T-helper 2 cell treated with Interferon-gamma antibody and Interleukin-4, amounts not matched to agents 5 μg/mL and 100 μg/mL, for 36 hours (primary cell): ENCODE measurements at regions not wholly inside any gene's neighbourhood (a gene's known extent, or its start where the extent isn't known, plus 50 kb on each side); places are given as distances from the start of the nearest gene placed in this dataset.
"Not testable (repeated sequence)": the region's sequence is repeated elsewhere in the genome, so short reads cannot be mapped to it uniquely, and the experiment has no call there.

Source experiments
- DNase-seq: peaks from one replicate; pipeline ENCODE4 v3.0.0; 2021; ENCODE audit warnings: low spot score
- H3K27ac Mint-ChIP-seq: one replicate; pipeline ENCODE4 v1.8.0; 2021; ENCODE audit warnings: mild to moderate bottlenecking, mixed read lengths
- H3K27me3 Mint-ChIP-seq: one replicate; pipeline ENCODE4 v1.8.0; 2021; ENCODE audit warnings: low read depth, mixed read lengths
- H3K36me3 Mint-ChIP-seq: one replicate; pipeline ENCODE4 v1.8.0; 2021; ENCODE audit warnings: low read depth, mixed read lengths
- H3K4me1 Mint-ChIP-seq: one replicate; pipeline ENCODE4 v1.8.0; 2021; ENCODE audit warnings: low read depth, mixed read lengths
- H3K4me3 Mint-ChIP-seq: one replicate; pipeline ENCODE4 v1.8.0; 2022; ENCODE audit warnings: mild to moderate bottlenecking, moderate library complexity, mixed read lengths
- H3K9me3 Mint-ChIP-seq: one replicate; pipeline ENCODE4 v1.8.0; 2021; ENCODE audit warnings: mixed read lengths

DNA sequence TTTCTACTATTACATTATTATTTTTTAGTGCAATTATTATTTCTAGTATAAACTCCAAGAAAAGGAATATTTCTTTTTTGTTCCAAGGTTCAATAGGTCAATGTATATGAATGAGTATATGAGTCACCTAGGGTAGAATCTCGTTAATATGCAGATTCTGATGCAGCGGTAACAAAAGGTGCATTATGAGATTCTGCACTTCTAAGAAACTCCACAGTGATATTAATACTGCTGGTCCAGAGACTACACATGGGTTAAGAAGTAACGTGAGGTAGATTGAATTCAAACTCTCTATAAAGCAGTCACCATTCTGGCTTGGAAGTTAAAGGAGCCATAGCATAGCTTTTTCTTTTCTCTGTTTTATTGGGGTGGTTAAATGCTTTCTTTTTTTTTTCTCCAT lies 596.2 kb upstream of the TBL1XR1 start:
- DNase-seq, result no peak
- no peak overlapping the region for H3K27ac Mint-ChIP-seq
- no peaks in the 10 kb centered on the region for H3K9me3 Mint-ChIP-seq
- H3K36me3 Mint-ChIP-seq, result no peaks in the 10 kb centered on the region
- no peaks in the 10 kb centered on the region for H3K27me3 Mint-ChIP-seq
- no peak overlapping the region for H3K4me3 Mint-ChIP-seq
- H3K4me1 Mint-ChIP-seq, result peaks cover 2% of the 10 kb centered on the region

GRCh38 chr3:177795216-177795615 lies 597.9 kb upstream of the TBL1XR1 start:
- DNase-seq, result no peak
- no peaks in the 10 kb centered on the region for H3K27me3 Mint-ChIP-seq
- peaks cover 9% of the 10 kb centered on the region for H3K4me1 Mint-ChIP-seq
- no peak overlapping the region for H3K4me3 Mint-ChIP-seq
- no peaks in the 10 kb centered on the region for H3K9me3 Mint-ChIP-seq
- H3K36me3 Mint-ChIP-seq, result no peaks in the 10 kb centered on the region
- H3K27ac Mint-ChIP-seq, result no peak overlapping the region

- H3K4me1 Mint-ChIP-seq, result peaks cover 11% of the 10 kb centered on the region
- H3K4me3 Mint-ChIP-seq, result no peak overlapping the region
- no peaks in the 10 kb centered on the region for H3K9me3 Mint-ChIP-seq
- no peak for DNase-seq
- no peaks in the 10 kb centered on the region for H3K36me3 Mint-ChIP-seq
- no peaks in the 10 kb centered on the region for H3K27me3 Mint-ChIP-seq
- no peak overlapping the region for H3K27ac Mint-ChIP-seq
Observed at GRCh38 chr3:177795859-177796258, 598.6 kb upstream of the TBL1XR1 start.

- not testable (repeated sequence) for DNase-seq, H3K36me3 Mint-ChIP-seq, H3K9me3 Mint-ChIP-seq, H3K27ac Mint-ChIP-seq, H3K27me3 Mint-ChIP-seq, H3K4me3 Mint-ChIP-seq
- peaks cover 11% of the 10 kb centered on the region for H3K4me1 Mint-ChIP-seq
Observed at GRCh38 chr3:177800147-177800546, 602.9 kb upstream of the TBL1XR1 start.

DNA sequence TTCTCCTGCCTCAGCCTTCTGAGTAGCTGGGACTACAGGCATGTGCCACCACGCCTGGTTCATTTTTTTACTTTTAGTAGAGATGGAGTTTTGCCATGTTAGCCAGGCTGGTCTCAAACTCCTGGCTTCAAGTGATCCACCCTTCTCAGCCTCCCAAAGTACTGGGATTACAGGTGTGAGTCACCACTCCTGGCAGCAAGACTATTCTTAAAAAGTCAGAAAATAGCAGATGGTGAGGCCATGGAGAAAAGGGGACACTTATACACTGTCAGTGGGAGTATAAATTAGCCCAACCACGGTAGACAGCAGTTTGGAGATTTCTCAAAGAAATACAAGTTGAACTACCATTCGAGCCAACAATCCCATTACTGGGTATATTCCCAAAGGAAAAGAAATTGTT lies 603.3 kb upstream of the TBL1XR1 start:
- Mint-ChIP-seq H3K9me3 (no peaks in the 10 kb centered on the region), H3K27ac (no peak overlapping the region), H3K36me3 (no peaks in the 10 kb centered on the region), H3K27me3 (peaks cover 8% of the 10 kb centered on the region), H3K4me1 (peaks cover 11% of the 10 kb centered on the region), H3K4me3 (no peak overlapping the region)
- no peak for DNase-seq

DNA sequence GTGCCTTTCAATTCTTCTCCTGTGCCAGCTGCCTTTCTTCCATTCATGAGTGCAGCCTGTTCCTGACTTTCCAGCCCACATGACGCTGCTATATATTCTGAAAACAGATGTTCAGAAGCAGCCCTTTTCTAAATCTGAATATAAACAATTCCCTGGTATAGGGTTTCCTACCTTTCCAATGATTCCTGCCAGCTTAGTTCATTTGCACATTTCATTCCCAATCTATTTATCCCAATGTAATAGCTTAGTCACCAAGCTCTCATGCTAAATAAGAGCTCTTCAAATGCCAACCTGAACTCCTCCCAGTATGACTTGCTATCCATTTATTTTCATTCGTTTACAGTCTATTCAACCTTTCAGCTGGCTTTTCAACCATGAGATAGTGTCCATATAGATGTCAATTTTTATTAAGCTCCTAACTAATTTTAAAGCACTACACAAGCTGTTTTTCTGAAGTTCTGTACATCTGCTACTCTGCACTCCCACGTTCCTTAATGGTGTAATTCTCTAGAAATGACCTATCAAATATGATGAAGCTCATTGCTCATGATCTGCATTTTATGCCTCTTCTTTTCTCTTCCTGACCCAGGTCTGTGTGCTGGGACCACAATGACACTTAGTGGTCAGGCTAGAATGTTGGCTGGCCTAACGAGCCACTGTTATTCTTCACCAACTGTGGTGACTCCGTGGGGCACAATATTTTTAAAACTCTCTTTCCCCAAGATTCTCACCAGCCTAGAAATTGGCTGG lies 605.0 kb upstream of the TBL1XR1 start:
- Mint-ChIP-seq H3K9me3 (no peaks in the 10 kb centered on the region), H3K4me1 (peaks cover 9% of the 10 kb centered on the region), H3K27ac (no peak overlapping the region), H3K27me3 (peaks cover 8% of the 10 kb centered on the region), H3K36me3 (no peaks in the 10 kb centered on the region), H3K4me3 (no peak overlapping the region)
- no peak for DNase-seq

DNA sequence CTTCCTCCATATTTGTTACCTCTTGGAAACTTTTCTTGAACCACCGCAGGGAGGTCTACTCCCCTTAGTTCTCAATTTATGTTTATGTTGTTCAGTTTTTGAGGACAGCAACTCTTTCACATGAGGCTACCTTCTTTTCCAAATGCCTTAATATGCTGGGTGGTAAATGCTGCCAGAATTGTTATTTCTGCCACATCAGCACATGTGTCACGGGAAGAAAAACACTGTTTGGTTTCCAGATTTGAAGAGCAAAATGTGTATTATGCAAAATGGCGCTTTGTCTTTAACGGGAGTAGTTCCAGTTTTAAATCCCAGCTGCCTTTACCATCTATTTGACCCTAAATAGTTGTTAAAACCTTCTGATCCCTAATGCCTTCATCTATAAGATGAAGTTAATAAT lies 606.2 kb upstream of the TBL1XR1 start:
- DNase-seq, result no peak
- no peak overlapping the region for H3K27ac Mint-ChIP-seq
- peaks cover 9% of the 10 kb centered on the region for H3K4me1 Mint-ChIP-seq
- peaks cover 8% of the 10 kb centered on the region for H3K27me3 Mint-ChIP-seq
- no peaks in the 10 kb centered on the region for H3K36me3 Mint-ChIP-seq
- no peak overlapping the region for H3K4me3 Mint-ChIP-seq
- H3K9me3 Mint-ChIP-seq, result no peaks in the 10 kb centered on the region

GRCh38 chr3:177804032-177804431 lies 606.8 kb upstream of the TBL1XR1 start:
- Mint-ChIP-seq H3K4me1 (peaks cover 9% of the 10 kb centered on the region), H3K27ac (no peak overlapping the region), H3K4me3 (no peak overlapping the region), H3K9me3 (no peaks in the 10 kb centered on the region), H3K36me3 (no peaks in the 10 kb centered on the region), H3K27me3 (peaks cover 8% of the 10 kb centered on the region)
- no peak for DNase-seq

GRCh38 chr3:177804646-177805045 lies 607.4 kb upstream of the TBL1XR1 start:
- DNase-seq, result no peak
- Mint-ChIP-seq H3K4me3 (no peak overlapping the region), H3K36me3 (no peaks in the 10 kb centered on the region), H3K27ac (no peak overlapping the region), H3K4me1 (peaks cover 8% of the 10 kb centered on the region), H3K9me3 (no peaks in the 10 kb centered on the region), H3K27me3 (peaks cover 8% of the 10 kb centered on the region)

DNA sequence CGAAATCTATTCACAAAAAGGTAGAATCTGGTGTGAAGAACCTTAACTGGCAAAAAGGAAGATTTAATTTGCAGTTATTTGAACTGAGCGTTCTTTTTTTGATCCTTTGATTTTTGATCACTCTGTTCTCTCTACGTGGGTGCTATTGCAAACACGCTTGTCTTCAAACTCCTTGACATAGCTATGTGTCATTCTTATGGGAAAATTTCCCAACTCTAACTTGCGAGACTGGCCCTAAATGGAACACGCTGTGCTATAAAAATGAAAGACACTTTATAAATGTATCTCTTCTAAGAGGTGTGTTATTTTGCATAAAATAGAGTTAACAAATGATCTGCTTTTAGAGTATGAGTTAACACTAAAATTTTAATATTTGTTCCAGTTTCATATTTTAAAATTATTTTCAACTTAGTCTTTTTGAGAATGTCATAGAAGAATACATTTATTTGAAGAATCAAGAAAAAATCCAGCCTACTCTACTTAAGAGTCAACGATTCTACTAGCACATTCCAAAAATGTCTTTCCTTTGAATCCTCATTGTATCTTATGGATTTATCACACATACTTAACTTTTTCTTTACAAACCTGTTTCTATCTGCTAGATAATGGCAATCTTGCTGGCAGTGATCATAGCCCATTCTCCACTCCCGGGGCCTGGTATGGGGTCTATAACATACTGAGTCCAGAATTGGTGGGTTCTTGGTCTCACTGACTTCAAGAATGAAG lies 610.0 kb upstream of the TBL1XR1 start:
- DNase-seq, result no peak
- Mint-ChIP-seq H3K9me3 (no peaks in the 10 kb centered on the region), H3K4me3 (no peak overlapping the region), H3K27ac (no peak overlapping the region), H3K27me3 (peaks cover 7% of the 10 kb centered on the region), H3K36me3 (no peaks in the 10 kb centered on the region), H3K4me1 (peaks cover 10% of the 10 kb centered on the region)

DNA sequence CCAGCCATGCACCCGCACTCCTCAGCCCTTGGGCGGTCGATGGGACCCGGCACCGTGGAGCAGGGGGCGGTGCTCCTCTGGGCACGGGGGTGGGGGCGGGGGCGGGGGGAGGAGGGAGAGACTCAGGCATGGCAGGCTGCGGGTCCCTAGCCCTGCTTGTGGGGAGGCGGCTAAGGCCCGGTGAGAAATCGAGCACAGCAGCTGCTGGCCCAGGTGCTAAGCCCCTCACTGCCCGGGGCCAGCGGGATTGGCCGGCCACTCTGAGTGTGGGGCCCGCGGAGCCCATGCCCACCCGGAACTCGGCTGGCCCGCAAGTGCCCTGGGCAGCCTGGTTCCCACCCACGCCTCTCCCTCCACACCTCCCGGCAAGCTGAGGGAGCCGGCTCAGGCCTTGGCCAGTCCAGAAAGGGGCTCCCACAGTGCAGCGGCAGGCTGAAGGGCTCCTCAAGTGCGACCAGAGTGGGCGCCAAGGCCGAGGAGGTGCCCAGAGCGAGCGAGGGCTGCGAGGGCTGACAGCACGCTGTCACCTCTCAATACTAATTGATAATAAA lies 611.7 kb upstream of the TBL1XR1 start:
- H3K27ac Mint-ChIP-seq, H3K4me1 Mint-ChIP-seq, DNase-seq, H3K4me3 Mint-ChIP-seq, H3K27me3 Mint-ChIP-seq, H3K36me3 Mint-ChIP-seq, H3K9me3 Mint-ChIP-seq: not testable (repeated sequence)

DNA sequence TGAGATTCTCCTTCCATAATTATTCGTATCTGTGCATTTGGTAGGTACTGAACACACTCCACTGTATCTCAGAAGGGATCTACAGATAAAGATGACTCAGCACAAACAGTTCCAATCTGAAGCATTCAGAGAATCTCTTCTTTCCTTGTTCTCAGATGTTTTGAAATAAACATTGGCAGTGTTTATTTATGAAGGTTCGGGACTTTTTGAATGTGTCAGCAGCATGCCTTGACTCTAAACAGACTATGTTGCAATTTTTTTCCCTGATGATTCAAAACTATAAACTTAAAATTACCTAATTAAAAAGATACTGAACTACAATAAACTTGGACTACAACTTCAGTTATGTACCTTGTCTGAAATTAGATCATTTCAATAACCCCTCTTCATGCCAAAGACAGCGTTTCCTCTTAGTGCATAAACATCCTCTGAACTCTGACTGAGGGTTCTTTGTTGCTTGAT lies 612.9 kb upstream of the TBL1XR1 start:
- no peak overlapping the region for H3K27ac Mint-ChIP-seq
- no peak overlapping the region for H3K4me3 Mint-ChIP-seq
- DNase-seq, result no peak
- peaks cover 10% of the 10 kb centered on the region for H3K4me1 Mint-ChIP-seq
- no peaks in the 10 kb centered on the region for H3K9me3 Mint-ChIP-seq
- no peaks in the 10 kb centered on the region for H3K36me3 Mint-ChIP-seq
- no peaks in the 10 kb centered on the region for H3K27me3 Mint-ChIP-seq

GRCh38 chr3:177811112-177811511 lies 613.8 kb upstream of the TBL1XR1 start:
- no peak overlapping the region for H3K4me3 Mint-ChIP-seq
- no peak for DNase-seq
- H3K9me3 Mint-ChIP-seq, result no peaks in the 10 kb centered on the region
- no peak overlapping the region for H3K27ac Mint-ChIP-seq
- H3K4me1 Mint-ChIP-seq, result peaks cover 10% of the 10 kb centered on the region
- H3K36me3 Mint-ChIP-seq, result no peaks in the 10 kb centered on the region
- H3K27me3 Mint-ChIP-seq, result no peaks in the 10 kb centered on the region

DNA sequence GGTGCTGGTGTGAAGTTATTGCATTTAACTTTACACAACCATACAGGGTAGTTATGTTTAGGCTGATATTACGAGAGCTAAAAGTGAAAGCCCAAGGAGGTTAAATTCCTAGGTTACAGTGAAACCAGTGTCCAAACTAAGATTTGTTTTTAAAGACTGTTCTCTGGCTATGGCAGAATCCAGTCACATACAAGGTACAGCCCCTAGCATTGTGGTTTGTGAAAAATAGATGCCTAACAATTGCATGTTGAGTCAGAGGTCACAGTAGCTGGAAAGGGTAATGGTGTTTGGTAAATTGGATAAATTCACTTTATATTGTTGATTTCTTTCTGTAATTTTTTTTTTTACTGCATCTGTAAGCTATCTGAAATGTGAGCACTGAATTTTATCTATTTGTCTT lies 614.6 kb upstream of the TBL1XR1 start:
- Mint-ChIP-seq H3K9me3 (no peaks in the 10 kb centered on the region), H3K27ac (no peak overlapping the region), H3K4me3 (no peak overlapping the region), H3K36me3 (no peaks in the 10 kb centered on the region), H3K4me1 (peaks cover 10% of the 10 kb centered on the region), H3K27me3 (no peaks in the 10 kb centered on the region)
- DNase-seq, result no peak
